GM21526 (cell line): ENCODE measurements at regions not wholly inside any gene's neighbourhood (a gene's known extent, or its start where the extent isn't known, plus 50 kb on each side); places are given as distances from the start of the nearest gene placed in this dataset.
"Not testable (repeated sequence)": the region's sequence is repeated elsewhere in the genome, so short reads cannot be mapped to it uniquely, and the experiment has no call there.

ENCODE experiments used
- ATAC-seq: cut with Tn5 transposase; IDR thresholded peaks from one replicate; pipeline ENCODE4 v1.9.1; 2021; ENCODE audit warnings: moderate library complexity; ENCODE audit not compliant: unreplicated experiment, low FRiP score

DNA sequence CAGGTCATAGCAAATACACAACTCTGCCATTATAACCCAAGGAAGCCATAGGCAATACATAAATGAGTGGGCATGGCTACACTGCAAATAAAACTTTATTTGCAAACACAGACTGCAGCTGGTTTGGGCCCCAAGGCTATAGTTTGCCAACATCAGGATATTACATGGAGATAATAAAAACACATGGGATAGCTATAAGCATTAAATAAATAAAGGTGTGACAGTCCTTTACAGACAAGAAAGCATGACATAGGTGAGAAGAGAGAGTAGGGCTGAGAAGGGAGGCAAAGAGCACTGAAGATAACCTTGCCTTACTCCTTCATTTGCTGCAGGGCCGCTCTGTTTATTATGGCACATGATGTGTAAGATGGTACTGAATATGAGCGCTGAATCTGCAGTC lies 135.1 kb upstream of the GHITM start:
- ATAC-seq = no peak

DNA sequence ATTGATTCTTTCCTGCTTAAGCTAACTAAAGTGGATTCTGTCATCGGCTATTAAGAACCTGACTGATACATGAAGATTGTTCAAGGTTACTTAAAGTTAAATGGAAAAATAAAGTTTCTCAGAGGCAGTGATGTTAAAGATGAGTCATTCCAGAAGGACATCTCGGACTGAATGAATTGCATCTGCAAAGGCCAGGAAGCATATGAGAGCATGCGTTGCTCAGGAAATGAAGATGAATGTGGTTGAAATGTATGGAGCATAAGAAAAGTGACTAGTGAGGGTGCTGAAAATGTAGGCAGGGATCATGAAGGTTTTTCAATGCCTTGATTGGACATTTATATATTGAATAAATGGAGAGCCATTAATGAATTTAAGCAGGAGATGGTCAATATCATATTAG lies 133.9 kb upstream of the GHITM start:
- ATAC-seq = no peak

GRCh38 chr10:84007482-84007881 lies 131.8 kb upstream of the GHITM start:
- no peak for ATAC-seq

- peak; percentile 52 for ATAC-seq
These were observed 130.4 kb upstream of the GHITM start for GRCh38 chr10:84008878-84009277.

DNA sequence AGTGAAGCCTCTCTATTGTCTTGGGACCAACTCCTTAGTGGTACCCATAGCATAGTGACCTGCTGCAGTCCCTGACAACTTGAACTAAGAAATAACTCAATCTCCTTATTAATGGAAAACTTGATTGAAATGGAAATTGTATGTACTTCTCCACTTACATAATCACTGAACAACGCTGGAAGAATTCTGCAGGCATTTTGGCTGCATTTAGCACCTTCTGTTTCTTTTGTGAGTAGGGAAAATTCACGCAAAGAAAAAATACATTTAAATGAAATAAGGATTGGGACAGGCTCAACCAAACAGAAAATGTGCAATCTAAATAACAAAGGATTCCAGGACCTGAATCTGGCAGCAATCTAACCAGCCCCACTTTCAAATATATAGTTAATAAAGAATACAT lies 126.9 kb upstream of the GHITM start:
- no peak for ATAC-seq

DNA sequence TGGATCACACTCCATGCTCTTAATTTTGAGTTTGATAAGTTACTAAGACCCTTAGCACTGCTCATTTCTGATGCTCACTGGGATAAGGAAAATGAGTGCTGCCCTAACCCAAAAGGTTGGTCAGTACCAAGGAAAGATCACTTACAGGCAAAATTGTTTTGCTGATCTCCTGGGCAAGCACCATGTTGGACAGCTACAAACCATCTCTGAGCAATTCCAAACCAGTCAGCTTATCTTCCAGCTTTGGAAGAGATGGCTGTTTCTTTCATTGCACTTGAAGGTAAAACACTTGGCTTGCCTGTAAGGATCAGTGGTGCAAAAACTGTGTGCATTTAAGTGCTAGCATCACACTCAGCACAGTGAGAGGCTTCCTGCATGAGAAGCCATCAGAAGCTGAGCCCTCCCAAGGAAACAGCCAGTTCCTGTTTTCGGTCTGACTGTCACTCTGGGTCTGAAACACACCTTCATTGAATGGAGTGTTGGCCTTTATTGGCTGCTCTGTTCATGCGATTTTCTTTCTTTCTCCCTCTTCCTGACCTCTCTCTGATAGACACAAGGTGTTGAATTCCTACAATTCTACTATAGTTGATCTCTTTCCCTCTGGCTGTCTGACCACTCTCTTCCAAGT lies 126.4 kb upstream of the GHITM start:
- peak; percentile 99 for ATAC-seq

- ATAC-seq = no peak
These were observed 123.3 kb upstream of the GHITM start for GRCh38 chr10:84015877-84016595.

DNA sequence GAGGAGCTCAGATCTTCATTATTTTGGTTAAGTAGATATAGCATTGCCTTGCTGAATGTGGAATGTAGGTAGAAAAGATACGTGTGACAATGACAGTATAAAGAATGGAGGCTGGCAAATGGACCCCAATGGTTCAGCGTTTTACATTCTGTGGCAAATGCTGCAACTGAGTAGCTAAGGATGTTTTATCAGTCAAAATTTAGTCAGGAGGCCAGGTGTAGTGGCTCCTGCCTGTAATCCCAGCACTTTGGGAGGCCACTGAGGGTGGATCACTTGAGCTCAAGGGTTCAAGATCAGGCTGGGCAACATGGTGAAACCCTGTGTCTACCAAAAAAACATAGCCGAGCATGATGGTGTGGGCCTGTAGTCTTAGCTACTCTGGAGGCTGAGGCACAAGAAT lies 120.5 kb upstream of the GHITM start:
- ATAC-seq = no peak

DNA sequence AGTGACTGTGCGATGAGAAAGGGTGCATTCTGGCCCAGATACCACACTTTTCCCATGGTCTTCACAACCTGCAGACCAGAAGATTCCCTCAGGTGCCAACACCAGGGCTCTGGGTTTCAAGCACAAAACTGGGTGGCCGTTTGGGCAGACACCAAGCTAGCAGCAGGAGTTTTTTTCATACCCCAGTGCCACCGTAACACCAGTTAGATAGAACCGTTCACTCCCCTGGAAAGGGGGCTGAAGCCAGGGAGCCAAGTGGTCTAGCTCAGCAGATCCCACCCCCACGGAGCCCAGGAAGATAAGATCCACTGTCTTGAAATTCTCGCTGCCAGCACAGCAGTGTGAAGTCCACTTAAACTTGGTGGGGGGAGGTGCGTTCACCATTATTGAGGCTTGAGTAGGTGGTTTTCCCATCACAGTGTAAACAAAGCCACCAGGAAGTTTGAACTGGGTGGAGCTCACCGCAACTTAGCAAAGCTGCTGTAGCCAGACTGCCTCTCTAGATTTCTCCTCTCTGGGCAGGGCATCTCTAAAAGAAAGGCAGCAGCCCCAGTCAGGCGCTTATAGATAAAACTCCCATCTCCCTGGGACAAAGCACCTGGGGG lies 119.4 kb upstream of the GHITM start:
- ATAC-seq = not testable (repeated sequence)

- no peak for ATAC-seq
These were observed 112.5 kb upstream of the GHITM start for GRCh38 chr10:84026821-84027257.

DNA sequence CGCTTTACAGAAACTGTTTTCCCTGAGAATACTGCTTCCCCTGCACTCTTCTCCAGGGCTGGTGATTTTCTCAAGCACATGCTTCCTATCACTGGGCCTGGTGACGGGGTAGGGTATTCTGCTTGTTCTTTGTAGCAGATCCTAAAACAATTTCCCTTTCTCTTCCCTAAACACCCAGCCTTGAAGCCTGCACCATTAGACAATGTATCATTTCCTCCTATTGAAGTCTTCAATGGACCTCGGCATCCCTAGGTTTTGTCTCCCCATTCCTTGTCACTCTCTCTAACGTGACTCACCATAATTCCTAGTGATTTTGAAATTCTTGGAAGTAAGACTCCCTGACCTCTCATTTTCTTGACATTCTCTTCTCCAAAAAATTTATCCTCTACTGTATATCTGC lies 109.5 kb upstream of the GHITM start:
- no peak for ATAC-seq

GRCh38 chr10:84038035-84038434 lies 101.3 kb upstream of the GHITM start:
- ATAC-seq = no peak

GRCh38 chr10:84039957-84040356 lies 99.4 kb upstream of the GHITM start:
- no peak for ATAC-seq

GRCh38 chr10:84047258-84048010 lies 91.9 kb upstream of the GHITM start:
- ATAC-seq = no peak

DNA sequence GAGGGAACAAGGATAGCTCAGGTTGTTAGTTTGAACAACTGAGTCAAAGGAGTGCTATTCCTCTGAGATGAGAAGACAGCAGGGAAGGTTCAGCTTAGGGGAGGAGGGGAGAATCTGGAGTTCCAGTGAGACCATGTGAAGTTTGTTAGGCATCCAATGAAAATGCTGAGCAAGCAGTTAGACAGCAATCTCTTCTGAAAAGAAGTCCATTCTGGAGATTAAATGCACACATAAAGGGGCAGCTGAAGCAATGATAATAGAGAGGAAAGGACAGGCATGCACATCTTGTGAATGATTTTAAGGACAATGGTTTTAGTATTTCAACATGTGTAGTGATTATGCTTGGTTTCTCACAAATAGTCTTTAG lies 89.7 kb upstream of the GHITM start:
- ATAC-seq = no peak

GRCh38 chr10:84053626-84054025 lies 85.7 kb upstream of the GHITM start:
- no peak for ATAC-seq

DNA sequence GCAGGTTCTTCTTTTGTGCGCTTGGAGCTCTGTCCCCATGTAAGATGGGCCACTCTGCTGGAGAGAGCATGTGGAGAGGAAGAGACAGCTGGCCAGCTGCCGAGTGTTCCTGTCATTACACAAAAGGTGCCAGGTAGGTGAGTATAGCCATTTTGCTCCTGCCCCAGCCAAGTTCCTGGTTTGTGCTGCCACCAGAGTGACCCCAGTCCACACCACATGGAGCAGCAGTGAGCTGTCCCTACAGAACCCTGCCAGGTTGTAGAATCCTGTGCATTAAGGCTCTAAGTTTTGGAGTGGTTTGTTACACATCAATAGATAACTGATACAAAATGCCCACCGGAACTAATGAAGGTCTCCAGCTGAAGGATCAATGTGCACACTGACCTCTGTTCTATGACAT lies 84.6 kb upstream of the GHITM start:
- ATAC-seq = no peak

DNA sequence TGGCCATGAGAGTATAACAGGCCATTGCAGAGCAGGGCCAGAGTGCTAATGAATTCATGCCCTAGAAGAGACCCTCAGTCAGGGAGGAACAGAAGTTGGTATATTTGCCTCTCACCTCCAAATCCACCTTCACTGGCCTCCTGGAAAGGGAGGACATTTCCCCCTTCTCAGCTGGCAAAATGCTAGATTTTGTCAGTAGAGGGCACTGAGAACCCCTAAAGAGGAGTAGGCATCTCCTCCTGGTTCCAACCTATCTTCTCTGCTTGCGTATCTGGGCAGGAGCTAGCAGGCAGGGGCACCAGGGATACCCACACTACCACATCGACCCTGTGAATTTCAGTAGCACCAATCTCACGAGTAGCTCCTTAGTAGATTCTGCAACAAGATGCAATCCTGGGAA lies 79.8 kb upstream of the GHITM start:
- no peak for ATAC-seq

GRCh38 chr10:84063440-84063839 lies 75.9 kb upstream of the GHITM start:
- no peak for ATAC-seq

DNA sequence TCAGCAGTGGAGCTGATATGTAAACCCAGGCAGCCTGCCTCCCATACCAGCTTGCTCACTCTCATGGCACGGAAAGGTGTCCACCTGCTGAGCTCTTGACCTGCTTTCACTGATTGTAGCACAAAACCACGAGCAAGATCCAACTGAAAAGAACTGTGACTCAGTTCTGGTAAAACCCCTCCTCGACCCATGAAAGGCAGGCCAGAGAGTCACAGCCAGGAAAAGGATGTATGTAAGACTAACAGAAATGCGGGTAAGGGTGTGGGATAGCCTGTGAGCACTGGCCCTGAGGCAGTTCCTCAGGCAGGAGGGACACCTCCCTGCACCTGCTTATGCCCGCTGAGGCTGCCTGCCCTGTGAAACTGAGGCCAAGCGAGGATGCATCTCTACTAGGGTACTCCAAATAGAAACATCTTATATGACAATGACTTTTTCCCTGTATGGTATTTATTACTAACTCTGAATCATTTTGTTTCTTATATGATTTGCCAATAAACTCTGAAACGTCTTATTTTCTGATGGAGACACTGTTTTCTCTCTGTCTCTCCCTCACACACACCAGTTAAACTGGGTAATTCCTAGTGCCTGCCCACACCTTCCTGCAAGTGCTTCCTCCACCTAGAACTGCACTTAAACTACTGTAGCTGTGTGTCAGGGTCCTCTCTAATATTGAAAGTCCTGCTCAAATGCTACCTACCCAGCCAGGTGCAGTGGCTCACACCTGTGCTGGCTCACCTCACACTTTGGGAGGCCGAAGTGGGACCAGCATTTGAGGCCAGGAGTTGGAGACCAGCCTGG lies 73.3 kb upstream of the GHITM start:
- ATAC-seq = no peak

DNA sequence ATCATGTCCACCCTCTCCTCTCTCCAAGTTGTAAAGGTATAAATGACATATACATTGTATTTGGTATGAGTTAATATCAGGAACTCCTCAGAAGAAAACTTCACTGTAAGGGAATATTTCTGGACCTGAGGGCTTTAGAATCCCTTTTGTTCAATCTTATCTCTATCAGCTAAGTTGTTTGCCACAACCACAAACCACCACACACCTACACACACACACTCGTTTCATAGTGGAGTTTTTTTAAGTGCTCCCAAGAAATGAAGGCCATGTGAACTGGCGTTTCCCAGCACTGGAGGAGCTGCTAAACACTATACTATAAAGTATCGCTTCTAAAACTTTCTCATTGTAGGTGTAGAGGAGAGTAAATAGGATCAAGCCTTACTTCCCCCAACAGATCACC lies 64.8 kb upstream of the GHITM start:
- no peak for ATAC-seq
